Spleen (tissue), 11 donors: ENCODE measurements at regions not wholly inside any gene's neighbourhood (a gene's known extent, or its start where the extent isn't known, plus 50 kb on each side); places are given as distances from the start of the nearest gene placed in this dataset.

ENCODE experiments used
- DNase-seq: peaks from one replicate; pipeline ENCODE4 v3.0.0-alpha.2; 2020
- H3K27ac ChIP-seq, 8 donors: fragments of 200-600 bp; sonication (generic) in 7 of 8; 1 replicate in 4 of 8; 2 replicates in 4 of 8; pipeline versions ENCODE4 v1.5.0 to v1.8.0; 2016 to 2021; ENCODE audit warnings: inconsistent platforms in 4 of 8, mild to moderate bottlenecking in 4 of 8, moderate library complexity in 1 of 8
- H3K27me3 ChIP-seq, 7 donors: fragments of 200-600 bp; sonication (generic) in 6 of 7; replicated peaks in 1 of 7; 1 replicate in 4 of 7; 2 replicates in 3 of 7; pipeline versions ENCODE4 v1.5.0 to v1.8.0; 2016 to 2021; ENCODE audit warnings: inconsistent platforms in 3 of 7, mild to moderate bottlenecking in 1 of 7
- H3K36me3 ChIP-seq, 6 donors: fragments of 200-600 bp; sonication (generic) in 5 of 6; 1 replicate in 4 of 6; 2 replicates in 2 of 6; pipeline versions ENCODE4 v1.5.0 to v1.8.0; 2016 to 2021; ENCODE audit warnings: inconsistent platforms in 2 of 6
- H3K4me1 ChIP-seq, 6 donors: fragments of 200-600 bp; sonication (generic) in 5 of 6; 1 replicate in 3 of 6; 2 replicates in 3 of 6; pipeline versions ENCODE4 v1.5.0 to v1.8.0; 2016 to 2021; ENCODE audit warnings: inconsistent platforms in 3 of 6
- H3K4me3 ChIP-seq, 8 donors: fragments of 200-600 bp; sonication (generic) in 7 of 8; 1 replicate in 4 of 8; 2 replicates in 4 of 8; pipeline versions ENCODE4 v1.5.0 to v1.8.0; 2016 to 2021; ENCODE audit warnings: inconsistent platforms in 4 of 8, mild to moderate bottlenecking in 4 of 8, moderate library complexity in 2 of 8
- H3K9me3 ChIP-seq, 8 donors: fragments of 200-600 bp; sonication (generic) in 7 of 8; 1 replicate in 4 of 8; 2 replicates in 4 of 8; pipeline versions ENCODE4 v1.5.0 to v1.8.0; 2016 to 2021; ENCODE audit warnings: inconsistent platforms in 4 of 8
- POLR2A ChIP-seq, 3 donors: fragments of 450-650 bp; IDR thresholded peaks; one replicate each; pipeline ENCODE4 v1.5.1; 2017; ENCODE audit warnings: antibody characterized with exemption in 3 of 3, mild to moderate bottlenecking in 1 of 3
- POLR2AphosphoS5 ChIP-seq, 3 donors: sonication (generic); formaldehyde crosslinking; IDR thresholded peaks; one replicate each; pipeline ENCODE4 v1.5.1; 2017; ENCODE audit warnings: antibody characterized with exemption in 3 of 3
- whole genome bisulfite sequencing, 5 donors: extraction: QIAGEN DNeasy Blood & Tissue Kit in 3 of 5; methylation state at CpG; one replicate each; pipeline versions ENCODE4 v1.1.5 to v1.1.7; 2013 to 2018; 5-methylcytosine and 5-hydroxymethylcytosine counted together
- intact Hi-C: fragments of 100-400 bp; cut with DNase I; formaldehyde crosslinking; loops from one replicate; pipeline ENCODE4 v1.15.0; 2023; ENCODE audit warnings: low total_unique reads
- TF ChIP-seq, protein P1 (sequence below), 11 experiments: fragments of 200-600 bp in 7 of 11; fragments of 450-650 bp in 4 of 11; sonication (generic) in 4 of 11; IDR thresholded peaks in 8 of 11; conservative IDR thresholded peaks in 3 of 11; 1 replicate in 7 of 11; 2 replicates in 4 of 11; pipeline versions ENCODE4 v1.4.0 to v1.8.0; 2016 to 2021; ENCODE audit warnings: antibody characterized with exemption in 11 of 11, inconsistent platforms in 4 of 11, mild to moderate bottlenecking in 1 of 11
- donor health status: healthy with polysubstance abuse.
- donor health status: DM: no; HTN: no; CAD: no; lungs with moderate emphysema.
- donor health status: DM: no; HTN: no; CAD: no.
- donor health status: Bipolar disorder and iron deficiency.
- donor health status: healthy.
- donor health status: DM: no; HTN: no; CAD: no.
- donor health status: DM: yes; HTN: yes; CAD: no.

DNA sequence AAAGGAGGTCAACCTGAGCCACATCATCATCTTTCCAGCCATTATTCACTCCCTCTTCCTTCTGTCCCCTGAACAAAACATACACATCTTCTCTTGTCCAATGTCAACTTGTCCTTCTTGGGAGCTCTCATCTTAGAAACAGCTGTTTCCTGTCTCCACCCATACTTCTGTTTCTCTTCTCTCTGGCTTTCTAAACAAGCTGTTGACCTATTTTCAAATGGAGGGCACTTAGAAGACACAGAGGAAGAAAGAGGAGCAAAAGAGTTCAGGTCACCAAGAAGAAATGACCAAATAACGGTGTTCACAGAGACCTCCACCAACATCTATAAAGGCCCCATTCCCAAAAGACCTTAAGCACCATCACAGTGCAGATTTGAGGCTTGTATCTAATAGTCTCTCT lies 355.9 kb upstream of the HNRNPA3 start:
- Histone ChIP-seq H3K27ac (no peak overlapping the region), H3K4me3 (no peak overlapping the region), H3K4me1 (peaks cover 0 to 16% (median 0%) of the 10 kb centered on the region in 6 donors), H3K9me3 (no peaks in the 10 kb centered on the region), H3K27me3 (no peaks in the 10 kb centered on the region), H3K36me3 (no peaks in the 10 kb centered on the region)
- TF ChIP-seq POLR2AphosphoS5 (IDR thresholded peaks at IDR 0.05), result no peak
- TF ChIP-seq, protein P1, sequence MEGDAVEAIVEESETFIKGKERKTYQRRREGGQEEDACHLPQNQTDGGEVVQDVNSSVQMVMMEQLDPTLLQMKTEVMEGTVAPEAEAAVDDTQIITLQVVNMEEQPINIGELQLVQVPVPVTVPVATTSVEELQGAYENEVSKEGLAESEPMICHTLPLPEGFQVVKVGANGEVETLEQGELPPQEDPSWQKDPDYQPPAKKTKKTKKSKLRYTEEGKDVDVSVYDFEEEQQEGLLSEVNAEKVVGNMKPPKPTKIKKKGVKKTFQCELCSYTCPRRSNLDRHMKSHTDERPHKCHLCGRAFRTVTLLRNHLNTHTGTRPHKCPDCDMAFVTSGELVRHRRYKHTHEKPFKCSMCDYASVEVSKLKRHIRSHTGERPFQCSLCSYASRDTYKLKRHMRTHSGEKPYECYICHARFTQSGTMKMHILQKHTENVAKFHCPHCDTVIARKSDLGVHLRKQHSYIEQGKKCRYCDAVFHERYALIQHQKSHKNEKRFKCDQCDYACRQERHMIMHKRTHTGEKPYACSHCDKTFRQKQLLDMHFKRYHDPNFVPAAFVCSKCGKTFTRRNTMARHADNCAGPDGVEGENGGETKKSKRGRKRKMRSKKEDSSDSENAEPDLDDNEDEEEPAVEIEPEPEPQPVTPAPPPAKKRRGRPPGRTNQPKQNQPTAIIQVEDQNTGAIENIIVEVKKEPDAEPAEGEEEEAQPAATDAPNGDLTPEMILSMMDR (IDR thresholded peaks at IDR 0.05 in 8 of 11, conservative IDR thresholded peaks at IDR 0.05 in 3 of 11), result no peak
- no peak for TF ChIP-seq POLR2A (IDR thresholded peaks at IDR 0.05)
- intact Hi-C loops, result no loop called here
- 48 to 78% (median 69%) methylated on average over 1 of the region's 1 CpG for WGBS, 5 donors
- no peak for DNase-seq

DNA sequence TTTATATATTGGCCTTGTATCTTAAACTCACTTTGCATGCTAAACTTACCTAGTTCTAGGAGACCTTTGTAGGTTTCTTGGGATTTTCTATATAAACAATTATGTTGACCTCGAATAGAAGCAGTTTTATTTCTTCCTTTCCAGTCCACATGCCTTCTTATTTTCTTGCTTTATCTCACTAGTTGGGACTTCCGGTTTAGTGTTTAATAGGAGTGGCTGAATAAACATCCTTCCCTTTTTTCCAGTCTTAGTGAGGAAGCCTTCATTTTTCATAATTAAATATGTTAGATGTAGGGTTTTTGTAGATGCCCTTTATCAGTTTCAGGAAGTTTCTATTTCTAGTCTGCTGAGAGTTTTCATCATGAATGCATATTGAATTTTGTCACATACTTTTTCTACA lies 347.3 kb upstream of the HNRNPA3 start:
- no peak overlapping the region for H3K4me3 ChIP-seq
- H3K27ac ChIP-seq, result no peak overlapping the region
- WGBS, 5 donors, result 6 to 14% (median 12%) methylated on average over 2 of the region's 2 CpGs
- no peaks in the 10 kb centered on the region for H3K9me3 ChIP-seq
- no peaks in the 10 kb centered on the region for H3K4me1 ChIP-seq
- intact Hi-C loops, result no loop called here
- no peaks in the 10 kb centered on the region for H3K27me3 ChIP-seq
- no peak for DNase-seq
- H3K36me3 ChIP-seq, result no peaks in the 10 kb centered on the region
- TF ChIP-seq POLR2AphosphoS5 (IDR thresholded peaks at IDR 0.05) (no peak), POLR2A (IDR thresholded peaks at IDR 0.05) (no peak)
- TF ChIP-seq, protein P1 (IDR thresholded peaks at IDR 0.05 in 8 of 11, conservative IDR thresholded peaks at IDR 0.05 in 3 of 11), result no peak

DNA sequence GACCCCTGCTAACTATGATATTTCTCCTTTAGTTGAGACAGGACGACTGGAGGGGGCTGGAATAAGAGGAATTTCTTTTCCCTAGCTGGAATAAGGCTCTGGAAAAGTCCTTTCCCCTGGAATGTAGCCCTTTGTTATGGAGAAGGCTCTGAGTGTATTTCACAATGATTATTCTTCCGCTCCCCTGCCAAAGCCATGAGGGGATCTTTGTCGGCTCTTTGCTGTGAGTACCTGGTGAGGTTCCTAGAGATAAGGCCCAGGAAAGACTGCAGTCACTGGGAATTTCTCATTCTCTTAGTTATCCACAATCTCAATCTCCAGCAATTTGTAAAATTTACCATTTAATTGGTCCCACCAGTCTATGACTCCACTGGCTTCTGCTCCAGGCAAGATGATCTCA lies 340.2 kb upstream of the HNRNPA3 start:
- Histone ChIP-seq H3K9me3 (peaks cover 0 to 31% (median 19%) of the 10 kb centered on the region in 8 donors), H3K4me1 (no peaks in the 10 kb centered on the region), H3K4me3 (no peak overlapping the region), H3K27me3 (no peaks in the 10 kb centered on the region), H3K27ac (no peak overlapping the region), H3K36me3 (no peaks in the 10 kb centered on the region)
- WGBS, 5 donors, result 72 to 86% (median 79%) methylated on average over 3 of the region's 3 CpGs
- intact Hi-C loops, result no loop called here
- TF ChIP-seq POLR2AphosphoS5 (IDR thresholded peaks at IDR 0.05), result no peak
- TF ChIP-seq, protein P1 (IDR thresholded peaks at IDR 0.05 in 8 of 11, conservative IDR thresholded peaks at IDR 0.05 in 3 of 11), result no peak
- no peak for DNase-seq

DNA sequence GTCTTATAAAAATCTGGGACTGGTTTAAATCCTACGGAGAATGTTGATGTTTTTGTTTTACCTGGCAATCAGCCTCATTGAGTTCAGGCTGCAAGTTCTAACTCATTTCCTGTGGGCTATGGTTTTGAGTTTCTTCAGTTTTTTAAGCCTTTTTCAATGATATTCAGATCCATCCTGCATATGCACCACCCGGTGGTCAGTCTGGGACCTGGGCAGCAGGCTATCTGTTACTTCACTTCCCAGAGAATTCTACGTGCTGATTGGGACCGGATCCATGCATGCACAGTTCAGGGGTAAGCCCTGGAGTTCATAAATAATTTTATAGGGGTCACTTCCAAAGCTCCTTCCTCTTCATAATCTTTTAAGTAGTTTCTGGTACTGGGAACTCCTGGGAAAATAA lies 339.2 kb upstream of the HNRNPA3 start:
- H3K9me3 ChIP-seq, result peaks cover 0 to 31% (median 19%) of the 10 kb centered on the region in 8 donors
- no peak overlapping the region for H3K4me3 ChIP-seq
- H3K36me3 ChIP-seq, result no peaks in the 10 kb centered on the region
- 55 to 78% (median 69%) methylated on average over 4 of the region's 4 CpGs for WGBS, 5 donors
- TF ChIP-seq POLR2A (IDR thresholded peaks at IDR 0.05) (no peak), POLR2AphosphoS5 (IDR thresholded peaks at IDR 0.05) (no peak)
- TF ChIP-seq, protein P1 (IDR thresholded peaks at IDR 0.05 in 8 of 11, conservative IDR thresholded peaks at IDR 0.05 in 3 of 11), result no peak
- H3K27ac ChIP-seq, result no peak overlapping the region
- no peak for DNase-seq
- H3K4me1 ChIP-seq, result no peaks in the 10 kb centered on the region
- intact Hi-C loops, result no loop called here
- H3K27me3 ChIP-seq, result no peaks in the 10 kb centered on the region
